Tibial nerve (tissue), 4 donors: ENCODE measurements at regions not wholly inside any gene's neighbourhood (a gene's known extent, or its start where the extent isn't known, plus 50 kb on each side); places are given as distances from the start of the nearest gene placed in this dataset.
"Not testable (repeated sequence)": the region's sequence is repeated elsewhere in the genome, so short reads cannot be mapped to it uniquely, and the experiment has no call there.

Experiments used
- DNase-seq, 2 donors: peaks; one replicate each; pipeline ENCODE4 v3.0.0-alpha.2; 2019; ENCODE audit warnings: low spot score in 2 of 2
- H3K27ac ChIP-seq, 4 donors: fragments of 200-600 bp; sonication (generic) in 3 of 4; one replicate each; pipeline ENCODE4 v1.5.1; 2017 to 2019; ENCODE audit warnings: mild to moderate bottlenecking in 1 of 4
- H3K27me3 ChIP-seq, 2 donors: fragments of 200-600 bp; sonication (generic) in 1 of 2; one replicate each; pipeline versions ENCODE4 v1.5.1 to v1.6.0; 2017 to 2019
- H3K36me3 ChIP-seq, 3 donors: fragments of 200-600 bp; sonication (generic); one replicate each; pipeline ENCODE4 v1.5.1; 2018 to 2019
- H3K4me1 ChIP-seq, 4 donors: fragments of 200-600 bp; sonication (generic) in 3 of 4; one replicate each; pipeline ENCODE4 v1.5.1; 2017 to 2019
- H3K4me3 ChIP-seq, 4 donors: fragments of 200-600 bp; sonication (generic) in 3 of 4; one replicate each; pipeline ENCODE4 v1.5.1; 2017 to 2019; ENCODE audit warnings: mild to moderate bottlenecking in 1 of 4, moderate library complexity in 1 of 4
- H3K9me3 ChIP-seq, 4 donors: fragments of 200-600 bp; sonication (generic) in 3 of 4; one replicate each; pipeline ENCODE4 v1.5.1; 2017 to 2019
- EP300 ChIP-seq, 2 donors: sonication (generic); formaldehyde crosslinking; IDR thresholded peaks; one replicate each; pipeline ENCODE4 v1.6.1; 2017; ENCODE audit warnings: antibody characterized with exemption in 2 of 2, mild to moderate bottlenecking in 1 of 2
- POLR2A ChIP-seq, 2 donors: fragments of 450-650 bp; IDR thresholded peaks; one replicate each; pipeline ENCODE4 v1.6.1; 2017; ENCODE audit warnings: antibody characterized with exemption in 2 of 2, mild to moderate bottlenecking in 2 of 2, moderate library complexity in 2 of 2
- WGBS, 2 donors: methylation state at CpG; one replicate each; pipeline ENCODE4 v1.1.5; 2018; 5-methylcytosine and 5-hydroxymethylcytosine counted together
- TF ChIP-seq, protein P1 (sequence below), 5 experiments: fragments of 200-600 bp in 3 of 5; fragments of 450-650 bp in 2 of 5; sonication (generic) in 3 of 5; IDR thresholded peaks; one replicate each; pipeline ENCODE4 v1.5.1; 2016 to 2019; ENCODE audit warnings: antibody characterized with exemption in 5 of 5, mild to moderate bottlenecking in 3 of 5, moderate library complexity in 2 of 5

DNA sequence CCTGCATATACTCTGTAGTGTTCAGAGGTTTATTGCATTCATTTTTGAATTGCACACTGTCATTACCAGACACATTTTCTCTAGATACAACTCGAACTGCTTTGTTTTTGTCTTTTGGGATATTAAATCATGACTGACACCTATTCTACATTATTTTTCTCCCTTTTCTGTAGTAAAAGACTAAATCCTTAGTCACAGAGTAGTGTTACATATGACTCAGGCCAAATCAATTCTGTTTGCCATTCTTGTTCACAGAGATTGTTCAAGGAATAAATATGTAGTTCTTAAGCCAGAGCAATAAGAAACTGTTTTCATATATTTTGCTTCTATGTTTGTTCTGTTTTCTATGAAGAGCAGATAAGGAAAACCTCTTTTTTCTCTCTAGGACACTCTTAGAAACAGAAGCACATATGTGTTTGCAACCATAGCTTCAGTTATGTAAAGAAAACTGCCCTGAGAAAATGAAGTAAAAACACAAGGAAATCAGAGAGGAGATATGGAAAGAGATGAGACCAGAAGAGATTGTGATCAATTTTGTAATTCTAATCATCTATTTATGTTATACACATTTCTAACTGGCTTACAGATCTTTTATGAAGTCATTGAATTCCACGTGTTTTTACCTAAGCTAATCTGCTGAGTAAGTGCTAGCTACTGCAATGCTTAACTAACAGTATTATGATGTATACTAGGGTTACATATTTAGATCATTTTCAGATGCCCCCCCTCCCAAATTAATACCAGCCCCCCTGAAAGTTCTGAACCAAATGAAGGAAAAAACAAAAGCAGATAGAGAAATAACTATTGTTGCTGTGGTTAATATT is 1995.6 kb upstream of the CDH6 start:
- no peaks in the 10 kb centered on the region for H3K4me1 ChIP-seq
- H3K36me3 ChIP-seq = no peaks in the 10 kb centered on the region
- TF ChIP-seq EP300 (IDR thresholded peaks at IDR 0.05) (no peak), POLR2A (IDR thresholded peaks at IDR 0.05) (no peak)
- TF ChIP-seq, protein P1, sequence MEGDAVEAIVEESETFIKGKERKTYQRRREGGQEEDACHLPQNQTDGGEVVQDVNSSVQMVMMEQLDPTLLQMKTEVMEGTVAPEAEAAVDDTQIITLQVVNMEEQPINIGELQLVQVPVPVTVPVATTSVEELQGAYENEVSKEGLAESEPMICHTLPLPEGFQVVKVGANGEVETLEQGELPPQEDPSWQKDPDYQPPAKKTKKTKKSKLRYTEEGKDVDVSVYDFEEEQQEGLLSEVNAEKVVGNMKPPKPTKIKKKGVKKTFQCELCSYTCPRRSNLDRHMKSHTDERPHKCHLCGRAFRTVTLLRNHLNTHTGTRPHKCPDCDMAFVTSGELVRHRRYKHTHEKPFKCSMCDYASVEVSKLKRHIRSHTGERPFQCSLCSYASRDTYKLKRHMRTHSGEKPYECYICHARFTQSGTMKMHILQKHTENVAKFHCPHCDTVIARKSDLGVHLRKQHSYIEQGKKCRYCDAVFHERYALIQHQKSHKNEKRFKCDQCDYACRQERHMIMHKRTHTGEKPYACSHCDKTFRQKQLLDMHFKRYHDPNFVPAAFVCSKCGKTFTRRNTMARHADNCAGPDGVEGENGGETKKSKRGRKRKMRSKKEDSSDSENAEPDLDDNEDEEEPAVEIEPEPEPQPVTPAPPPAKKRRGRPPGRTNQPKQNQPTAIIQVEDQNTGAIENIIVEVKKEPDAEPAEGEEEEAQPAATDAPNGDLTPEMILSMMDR (IDR thresholded peaks at IDR 0.05) = no peak
- H3K27me3 ChIP-seq = no peaks in the 10 kb centered on the region
- DNase-seq = no peak
- no peak overlapping the region for H3K4me3 ChIP-seq
- H3K27ac ChIP-seq = no peak overlapping the region
- WGBS, 2 donors = 66 to 68% methylated on average over 2 of the region's 2 CpGs
- H3K9me3 ChIP-seq = no peaks in the 10 kb centered on the region

DNA sequence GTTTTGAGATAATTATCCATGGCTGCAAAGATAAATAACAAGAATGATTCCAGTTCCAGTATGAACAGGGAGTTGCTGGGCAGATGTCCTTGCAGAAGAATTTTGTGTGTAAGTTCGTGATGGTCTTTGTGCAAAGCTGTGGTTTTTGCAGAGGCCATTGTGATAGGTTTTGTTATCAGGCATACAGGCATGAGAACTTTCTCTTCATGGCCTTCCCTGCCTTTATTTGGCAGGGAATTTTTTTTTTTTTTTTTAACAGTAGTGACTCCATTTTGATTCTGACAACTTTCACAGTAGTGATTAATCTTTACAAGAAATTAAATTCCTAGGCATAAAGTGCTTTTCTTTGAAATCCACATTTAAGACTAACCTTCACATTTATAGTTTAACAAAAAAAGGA is 1999.5 kb upstream of the CDH6 start:
- Histone ChIP-seq H3K4me3 (no peak overlapping the region), H3K27me3 (no peaks in the 10 kb centered on the region), H3K4me1 (no peaks in the 10 kb centered on the region), H3K27ac (no peak overlapping the region), H3K9me3 (no peaks in the 10 kb centered on the region), H3K36me3 (no peaks in the 10 kb centered on the region)
- no peak for TF ChIP-seq EP300 (IDR thresholded peaks at IDR 0.05)
- no peak for TF ChIP-seq POLR2A (IDR thresholded peaks at IDR 0.05)
- TF ChIP-seq, protein P1 (IDR thresholded peaks at IDR 0.05) = no peak
- DNase-seq = no peak
- WGBS, 2 donors = 70 to 73% methylated on average over 1 of the region's 1 CpG

DNA sequence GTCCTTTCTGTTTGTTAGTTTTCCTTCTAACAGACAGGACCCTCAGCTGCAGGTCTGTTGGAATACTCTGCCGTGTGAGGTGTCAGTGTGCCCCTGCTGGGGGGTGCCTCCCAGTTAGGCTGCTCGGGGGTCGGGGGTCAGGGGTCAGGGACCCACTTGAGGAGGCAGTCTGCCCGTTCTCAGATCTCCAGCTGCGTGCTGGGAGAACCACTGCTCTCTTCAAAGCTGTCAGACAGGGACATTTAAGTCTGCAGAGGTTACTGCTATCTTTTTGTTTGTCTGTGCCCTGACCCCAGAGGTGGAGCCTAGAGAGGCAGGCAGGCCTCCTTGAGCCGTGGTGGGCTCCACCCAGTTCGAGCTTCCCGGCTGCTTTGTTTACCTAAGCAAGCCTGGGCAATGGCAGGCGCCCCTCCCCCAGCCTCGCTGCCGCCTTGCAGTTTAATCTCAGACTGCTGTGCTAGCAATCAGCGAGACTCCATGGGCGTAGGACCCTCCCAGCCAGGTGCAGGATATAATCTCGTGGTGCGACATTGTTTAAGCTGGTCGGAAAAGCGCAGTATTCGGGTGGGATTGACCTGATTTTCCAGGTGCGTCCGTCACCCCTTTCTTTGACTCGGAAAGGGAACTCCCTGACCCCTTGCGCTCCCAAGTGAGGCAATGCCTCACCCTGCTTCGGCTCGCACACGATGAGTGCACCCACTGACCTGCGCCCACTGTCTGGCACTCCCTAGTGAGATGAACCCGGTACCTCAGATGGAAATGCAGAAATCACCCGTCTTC is 2002.0 kb upstream of the CDH6 start:
- H3K9me3 ChIP-seq, DNase-seq, H3K4me1 ChIP-seq, H3K27me3 ChIP-seq, H3K27ac ChIP-seq, H3K36me3 ChIP-seq, H3K4me3 ChIP-seq: not testable (repeated sequence)
- WGBS, 2 donors = 77 to 82% methylated on average over 21 to 25 of the region's 28 CpGs

DNA sequence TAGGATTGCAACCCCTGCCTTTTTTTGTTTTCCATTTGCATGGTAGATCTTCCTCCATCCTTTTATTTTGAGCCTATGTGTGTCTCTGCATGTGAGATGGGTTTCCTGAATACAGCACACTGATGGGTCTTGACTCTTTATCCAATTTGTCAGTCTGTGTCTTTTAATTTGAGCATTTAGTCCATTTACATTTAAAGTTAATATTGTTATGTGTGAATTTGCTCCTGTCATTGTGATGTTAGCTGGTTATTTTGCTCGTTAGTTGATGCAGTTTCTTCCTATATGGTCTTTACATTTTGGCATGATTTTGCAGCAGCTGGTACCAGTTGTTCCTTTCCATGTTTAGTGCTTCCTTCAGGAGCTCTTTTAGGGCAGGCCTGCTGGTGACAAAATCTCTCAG is 2003.1 kb upstream of the CDH6 start:
- not testable (repeated sequence) for DNase-seq, H3K9me3 ChIP-seq, H3K4me3 ChIP-seq, H3K36me3 ChIP-seq, H3K27ac ChIP-seq, H3K4me1 ChIP-seq, H3K27me3 ChIP-seq
- 87 to 88% methylated on average over 1 of the region's 1 CpG for WGBS, 2 donors

DNA sequence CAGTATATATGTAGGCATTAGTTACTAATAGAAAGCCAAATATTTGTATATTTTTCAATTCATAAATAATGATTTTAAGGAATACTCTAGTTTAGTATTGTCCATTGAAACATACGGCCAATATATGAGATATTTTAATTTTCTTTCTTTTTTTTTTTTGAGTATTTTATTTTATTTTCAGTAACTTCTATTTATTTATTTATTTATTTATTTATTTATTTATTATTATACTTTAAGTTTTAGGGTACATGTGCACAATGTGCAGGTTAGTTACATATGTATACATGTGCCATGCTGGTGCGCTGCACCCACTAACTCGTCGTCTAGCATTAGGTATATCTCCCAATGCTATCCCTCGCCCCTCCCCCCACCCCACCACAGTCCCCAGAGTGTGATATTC is 2007.1 kb upstream of the CDH6 start:
- WGBS, 2 donors = 76 to 84% methylated on average over 5 of the region's 5 CpGs
- H3K27me3 ChIP-seq, H3K27ac ChIP-seq, H3K9me3 ChIP-seq, H3K36me3 ChIP-seq, H3K4me3 ChIP-seq, H3K4me1 ChIP-seq, DNase-seq: not testable (repeated sequence)

DNA sequence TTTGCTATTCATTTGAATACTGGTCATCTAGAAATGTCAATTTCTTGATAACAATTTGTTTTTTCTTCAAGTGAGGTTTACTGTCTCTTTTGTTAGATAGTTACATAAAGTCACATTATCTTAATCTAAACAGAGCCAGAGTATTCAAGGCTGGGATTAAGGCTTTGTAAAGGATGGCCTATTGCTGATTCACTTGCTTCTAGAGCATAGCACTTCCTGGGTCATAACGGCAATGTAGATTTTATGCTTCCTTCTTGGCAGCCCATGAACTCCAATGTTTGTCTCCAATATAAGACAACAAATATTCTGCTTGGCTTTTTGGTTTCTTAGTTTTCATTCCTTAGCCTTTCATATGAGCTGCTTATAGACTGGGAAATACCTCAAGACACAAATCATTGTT is 2007.9 kb upstream of the CDH6 start:
- no peak overlapping the region for H3K27ac ChIP-seq
- 78 to 88% methylated on average over 1 of the region's 1 CpG for WGBS, 2 donors
- H3K4me3 ChIP-seq = no peak overlapping the region
- DNase-seq = no peak
- no peaks in the 10 kb centered on the region for H3K9me3 ChIP-seq
- no peaks in the 10 kb centered on the region for H3K4me1 ChIP-seq
- H3K36me3 ChIP-seq = no peaks in the 10 kb centered on the region
- TF ChIP-seq, protein P1 (IDR thresholded peaks at IDR 0.05) = no peak
- TF ChIP-seq POLR2A (IDR thresholded peaks at IDR 0.05) (no peak), EP300 (IDR thresholded peaks at IDR 0.05) (no peak)
- no peaks in the 10 kb centered on the region for H3K27me3 ChIP-seq
